Activated CD8-positive, alpha-beta T cell treated with anti-CD3 and anti-CD28 coated beads for 36 hours (primary cell): ENCODE measurements at regions not wholly inside any gene's neighbourhood (a gene's known extent, or its start where the extent isn't known, plus 50 kb on each side); places are given as distances from the start of the nearest gene placed in this dataset.

ENCODE experiments used
- ATAC-seq: fragments of 200-7000 bp; cut with Tn5 transposase; one replicate; pipeline ENCODE4 v1.10.0; 2021; ENCODE audit warnings: mild to moderate bottlenecking, moderate library complexity
- CTCF ChIA-PET: fragments of 350-600 bp; sonication (Branson Sonifier 250); formaldehyde crosslinking; loops from one replicate; lab custom pipeline; 2021; ENCODE audit warnings: antibody characterized with exemption; lab: Charles Lee
- POLR2A ChIA-PET: fragments of 350-600 bp; sonication (Branson Sonifier 250); formaldehyde crosslinking; loops from one replicate; lab custom pipeline; 2021; ENCODE audit warnings: antibody characterized with exemption; lab: Charles Lee
- DNase-seq: peaks from one replicate; pipeline ENCODE4 v3.0.0-alpha.2; 2020
- H3K27ac Mint-ChIP-seq: one replicate; pipeline ENCODE4 v1.8.0; 2021; ENCODE audit warnings: mild to moderate bottlenecking, mixed read lengths
- H3K27me3 Mint-ChIP-seq: one replicate; pipeline ENCODE4 v1.8.0; 2021; ENCODE audit warnings: mixed read lengths
- H3K36me3 Mint-ChIP-seq: one replicate; pipeline ENCODE4 v1.8.0; 2021; ENCODE audit warnings: low read depth, mixed read lengths
- H3K4me1 Mint-ChIP-seq: one replicate; pipeline ENCODE4 v1.8.0; 2021; ENCODE audit warnings: low read depth, mixed read lengths
- H3K4me3 Mint-ChIP-seq: one replicate; pipeline ENCODE4 v1.8.0; 2021; ENCODE audit warnings: mild to moderate bottlenecking, moderate library complexity, mixed read lengths
- H3K9me3 Mint-ChIP-seq: one replicate; pipeline ENCODE4 v1.8.0; 2021; ENCODE audit warnings: mixed read lengths
- CTCF ChIP-seq: fragments of 200-600 bp; IDR thresholded peaks from one replicate; pipeline ENCODE4 v1.8.0; 2022; ENCODE audit warnings: antibody characterized with exemption, mild to moderate bottlenecking
- intact Hi-C: fragments of 100-400 bp; cut with micrococcal nuclease; formaldehyde crosslinking; loops from one replicate; pipeline ENCODE4 v1.10.0; 2022

- H3K27me3 Mint-ChIP-seq, result no peaks in the 10 kb centered on the region
- intact Hi-C loops, result no loop called here
- ATAC-seq, result no peak
- CTCF ChIA-PET, result no interaction called here
- H3K27ac Mint-ChIP-seq, result no peak overlapping the region
- H3K9me3 Mint-ChIP-seq, result no peaks in the 10 kb centered on the region
- no peak for TF ChIP-seq CTCF
- no peak overlapping the region for H3K4me3 Mint-ChIP-seq
- H3K4me1 Mint-ChIP-seq, result no peaks in the 10 kb centered on the region
- POLR2A ChIA-PET, result no interaction called here
- no peak for DNase-seq
- H3K36me3 Mint-ChIP-seq, result no peaks in the 10 kb centered on the region
Measured at GRCh38 chr3:166472015-166472414, 634.8 kb upstream of the BCHE start.

- DNase-seq (no peak), ATAC-seq (no peak)
- Mint-ChIP-seq H3K27me3 (no peaks in the 10 kb centered on the region), H3K9me3 (no peaks in the 10 kb centered on the region), H3K4me1 (no peaks in the 10 kb centered on the region), H3K36me3 (no peaks in the 10 kb centered on the region), H3K27ac (no peak overlapping the region), H3K4me3 (no peak overlapping the region)
- ChIA-PET CTCF (no interaction called here), POLR2A (no interaction called here)
- intact Hi-C loops, result no loop called here
- no peak for TF ChIP-seq CTCF
Measured at GRCh38 chr3:166471074-166471767, 634.0 kb upstream of the BCHE start.

GRCh38 chr3:166462891-166463470, 625.8 kb upstream of the BCHE start:
- no peak overlapping the region for H3K4me3 Mint-ChIP-seq
- intact Hi-C loops, result no loop called here
- TF ChIP-seq CTCF, result no peak
- no peaks in the 10 kb centered on the region for H3K36me3 Mint-ChIP-seq
- peaks cover 7% of the 10 kb centered on the region for H3K9me3 Mint-ChIP-seq
- POLR2A ChIA-PET, result no interaction called here
- ATAC-seq, result no peak
- CTCF ChIA-PET, result no interaction called here
- DNase-seq, result no peak
- no peaks in the 10 kb centered on the region for H3K27me3 Mint-ChIP-seq
- H3K4me1 Mint-ChIP-seq, result no peaks in the 10 kb centered on the region
- H3K27ac Mint-ChIP-seq, result no peak overlapping the region

GRCh38 chr3:166461626-166462025, 624.4 kb upstream of the BCHE start:
- Mint-ChIP-seq H3K27ac (no peak overlapping the region), H3K27me3 (no peaks in the 10 kb centered on the region), H3K36me3 (no peaks in the 10 kb centered on the region), H3K4me1 (no peaks in the 10 kb centered on the region), H3K4me3 (no peak overlapping the region), H3K9me3 (peaks cover 9% of the 10 kb centered on the region)
- TF ChIP-seq CTCF, result no peak
- POLR2A ChIA-PET, result no interaction called here
- intact Hi-C loops, result no loop called here
- ATAC-seq (no peak), DNase-seq (no peak)
- CTCF ChIA-PET, result no interaction called here

- intact Hi-C loops, result no loop called here
- no peak for DNase-seq
- Mint-ChIP-seq H3K36me3 (no peaks in the 10 kb centered on the region), H3K9me3 (peaks cover 9% of the 10 kb centered on the region), H3K4me3 (no peak overlapping the region), H3K4me1 (no peaks in the 10 kb centered on the region), H3K27ac (no peak overlapping the region), H3K27me3 (no peaks in the 10 kb centered on the region)
- ChIA-PET POLR2A (no interaction called here), CTCF (no interaction called here)
- no peak for TF ChIP-seq CTCF
- no peak for ATAC-seq
Measured at GRCh38 chr3:166457382-166457781, 620.2 kb upstream of the BCHE start.
